Caco-2 (cell line): ENCODE measurements at regions not wholly inside any gene's neighbourhood (a gene's known extent, or its start where the extent isn't known, plus 50 kb on each side); places are given as distances from the start of the nearest gene placed in this dataset.

Experiments used
- BruUV-seq: library from RNA; stranded (reverse); fragments of 400-500 nt; replicated peaks from 2 replicates; lab custom pipeline; 2021; lab: Mats Ljungman, UMichigan
- CTCF ChIA-PET: fragments of 300-600 bp; sonication (Branson Sonifier 250); formaldehyde crosslinking; loops from one replicate; lab custom pipeline; 2022; ENCODE audit warnings: antibody characterized with exemption; lab: Charles Lee
- POLR2A ChIA-PET: fragments of 300-600 bp; sonication (Branson Sonifier 250); formaldehyde crosslinking; loops from one replicate; lab custom pipeline; 2022; ENCODE audit warnings: antibody characterized with exemption; lab: Charles Lee
- DNase-seq, 2 experiments: peaks; one replicate each; pipeline versions ENCODE4 v3.0.0 to v3.0.0-alpha.2; 2020 to 2022
- H3K27me3 ChIP-seq: replicated peaks from 2 replicates; pipeline ENCODE4 v1.6.0; 2011; ENCODE audit warnings: low read length; ENCODE audit not compliant: control insufficient read depth, insufficient read depth
- H3K36me3 ChIP-seq: 2 replicates; pipeline ENCODE4 v1.5.1; 2011; ENCODE audit warnings: low read length; ENCODE audit not compliant: control insufficient read depth, insufficient read depth
- H3K4me1 ChIP-seq: fragments of 250-450 bp; sonication (Bioruptor Pico); 2 replicates; pipeline ENCODE4 v1.5.1; 2020; ENCODE audit warnings: mild to moderate bottlenecking
- H3K4me3 ChIP-seq: 2 replicates; pipeline ENCODE4 v1.5.1; 2011; ENCODE audit warnings: low read depth, mild to moderate bottlenecking, control low read depth, low read length
- H3K9me3 ChIP-seq: fragments of 250-450 bp; sonication (Bioruptor Pico); 2 replicates; pipeline ENCODE4 v1.5.1; 2020; ENCODE audit warnings: mild to moderate bottlenecking, moderate library complexity
- H3K27ac Mint-ChIP-seq: one replicate; pipeline ENCODE4 v1.8.0; 2022; ENCODE audit warnings: mixed read lengths; ENCODE audit not compliant: unreplicated experiment
- H3K27me3 Mint-ChIP-seq: one replicate; pipeline ENCODE4 v1.8.0; 2022; ENCODE audit warnings: mixed read lengths; ENCODE audit not compliant: insufficient read depth, unreplicated experiment
- H3K36me3 Mint-ChIP-seq: one replicate; pipeline ENCODE4 v1.8.0; 2022; ENCODE audit warnings: mild to moderate bottlenecking, mixed read lengths; ENCODE audit not compliant: insufficient read depth, unreplicated experiment
- H3K4me1 Mint-ChIP-seq: one replicate; pipeline ENCODE4 v1.8.0; 2022; ENCODE audit warnings: low read depth, mixed read lengths; ENCODE audit not compliant: unreplicated experiment
- H3K4me3 Mint-ChIP-seq: one replicate; pipeline ENCODE4 v1.8.0; 2022; ENCODE audit warnings: mild to moderate bottlenecking, moderate library complexity, mixed read lengths; ENCODE audit not compliant: unreplicated experiment
- H3K9me3 Mint-ChIP-seq: one replicate; pipeline ENCODE4 v1.8.0; 2022; ENCODE audit warnings: mixed read lengths; ENCODE audit not compliant: unreplicated experiment
- CTCF ChIP-seq, 2 experiments: fragments of 200-600 bp in 1 of 2; IDR thresholded peaks; 1 replicate in 1 of 2; 2 replicates in 1 of 2; pipeline versions ENCODE4 v1.5.1 to v1.8.0; 2011 to 2022; ENCODE audit warnings: antibody characterized with exemption in 1 of 2, control low read depth in 1 of 2, inconsistent platforms in 1 of 2, low read depth in 1 of 2, low read length in 1 of 2, mild to moderate bottlenecking in 1 of 2, moderate library complexity in 1 of 2; ENCODE audit not compliant: insufficient read depth in 1 of 2, severe bottlenecking in 1 of 2, unreplicated experiment in 1 of 2
- intact Hi-C: fragments of 100-400 bp; cut with micrococcal nuclease; formaldehyde crosslinking; loops from one replicate; pipeline ENCODE4 v1.10.0; 2022; ENCODE audit not compliant: unreplicated experiment

- no peaks in the 10 kb centered on the region for H3K4me1 Mint-ChIP-seq
- DNase-seq, result no peak
- POLR2A ChIA-PET, result no interaction called here
Observed at GRCh38 chr15:46676233-46677206, 1040.8 kb upstream of the SEMA6D start.

GRCh38 chr15:46677491-46677890, 1039.8 kb upstream of the SEMA6D start:
- no peak overlapping the region for H3K27ac Mint-ChIP-seq
- ChIA-PET CTCF (no interaction called here), POLR2A (no interaction called here)
- Histone ChIP-seq H3K4me1 (no peaks in the 10 kb centered on the region), H3K9me3 (no peaks in the 10 kb centered on the region), H3K36me3 (no peaks in the 10 kb centered on the region), H3K27me3 (no peaks in the 10 kb centered on the region), H3K4me3 (no peak overlapping the region)
- H3K9me3 Mint-ChIP-seq, result no peaks in the 10 kb centered on the region
- BruUV-seq, result no TSS peak
- H3K4me1 Mint-ChIP-seq, result no peaks in the 10 kb centered on the region
- no peaks in the 10 kb centered on the region for H3K36me3 Mint-ChIP-seq
- TF ChIP-seq CTCF (IDR thresholded peaks at IDR 0.05; ENCODE audit: insufficient read depth in 1 of 2, low read depth in 1 of 2, low read length in 1 of 2, severe bottlenecking in 1 of 2, unreplicated experiment in 1 of 2), result no peak
- H3K4me3 Mint-ChIP-seq, result no peak overlapping the region
- no peak for DNase-seq
- intact Hi-C loops, result no loop called here
- H3K27me3 Mint-ChIP-seq, result no peaks in the 10 kb centered on the region

More at GRCh38 chr15:46676233-46677206, 1040.8 kb upstream of the SEMA6D start:
- no peaks in the 10 kb centered on the region for H3K9me3 ChIP-seq
- Mint-ChIP-seq H3K27me3 (no peaks in the 10 kb centered on the region), H3K9me3 (no peaks in the 10 kb centered on the region), H3K27ac (no peak overlapping the region), H3K4me3 (no peak overlapping the region), H3K36me3 (no peaks in the 10 kb centered on the region)
- CTCF ChIA-PET, result no interaction called here
- H3K4me3 ChIP-seq, result no peak overlapping the region
- H3K36me3 ChIP-seq, result no peaks in the 10 kb centered on the region
- H3K27me3 ChIP-seq, result no peaks in the 10 kb centered on the region
- no TSS peak for BruUV-seq
- no peak for TF ChIP-seq CTCF (IDR thresholded peaks at IDR 0.05; ENCODE audit: insufficient read depth in 1 of 2, low read depth in 1 of 2, low read length in 1 of 2, severe bottlenecking in 1 of 2, unreplicated experiment in 1 of 2)
- H3K4me1 ChIP-seq, result no peaks in the 10 kb centered on the region
- intact Hi-C loops, result no loop called here

GRCh38 chr15:46681901-46682300, 1035.4 kb upstream of the SEMA6D start:
- POLR2A ChIA-PET, result no interaction called here
- CTCF ChIA-PET, result no interaction called here
- no peaks in the 10 kb centered on the region for H3K4me1 ChIP-seq
- no peak for TF ChIP-seq CTCF (IDR thresholded peaks at IDR 0.05; ENCODE audit: insufficient read depth in 1 of 2, low read depth in 1 of 2, low read length in 1 of 2, severe bottlenecking in 1 of 2, unreplicated experiment in 1 of 2)
- intact Hi-C loops, result no loop called here
- H3K4me1 Mint-ChIP-seq, result no peaks in the 10 kb centered on the region
- no peak overlapping the region for H3K27ac Mint-ChIP-seq
- H3K9me3 Mint-ChIP-seq, result no peaks in the 10 kb centered on the region
- no peak overlapping the region for H3K4me3 Mint-ChIP-seq
- no peak overlapping the region for H3K4me3 ChIP-seq
- H3K36me3 ChIP-seq, result no peaks in the 10 kb centered on the region
- no peaks in the 10 kb centered on the region for H3K27me3 Mint-ChIP-seq
- no peak for DNase-seq
- no TSS peak for BruUV-seq
- H3K36me3 Mint-ChIP-seq, result no peaks in the 10 kb centered on the region
- no peaks in the 10 kb centered on the region for H3K9me3 ChIP-seq
- H3K27me3 ChIP-seq, result no peaks in the 10 kb centered on the region
